H9 (cell line): ENCODE measurements at regions not wholly inside any gene's neighbourhood (a gene's known extent, or its start where the extent isn't known, plus 50 kb on each side); places are given as distances from the start of the nearest gene placed in this dataset.
A peak's percentile ranks its signal among the peaks of the same experiment; 100 is the strongest.

Experiments used
- DNase-seq: peaks from one replicate; pipeline ENCODE4 v3.0.0-alpha.2; 2017
- H2AFZ ChIP-seq: one replicate; pipeline ENCODE4 v1.6.1; 2013; ENCODE audit warnings: mild to moderate bottlenecking, low read length, control low read depth, moderate library complexity
- H2AK5ac ChIP-seq: 2 replicates; pipeline ENCODE4 v1.6.1; 2013; ENCODE audit warnings: low read length, control low read depth, mixed read lengths; ENCODE audit not compliant: insufficient read length
- H2BK120ac ChIP-seq: one replicate; pipeline ENCODE4 v1.6.1; 2013; ENCODE audit warnings: low read depth, mild to moderate bottlenecking, low read length, control low read depth, inconsistent platforms; ENCODE audit not compliant: poor library complexity, severe bottlenecking
- H2BK12ac ChIP-seq: 2 replicates; pipeline ENCODE4 v1.6.1; 2013; ENCODE audit warnings: low read length, control low read depth, mixed read lengths, low read depth; ENCODE audit not compliant: insufficient read length
- H2BK15ac ChIP-seq: 2 replicates; pipeline ENCODE4 v1.6.1; 2013; ENCODE audit warnings: low read depth, low read length, control low read depth
- H2BK20ac ChIP-seq: one replicate; pipeline ENCODE4 v1.6.1; 2013; ENCODE audit warnings: low read depth, mild to moderate bottlenecking, low read length, control low read depth, inconsistent platforms; ENCODE audit not compliant: poor library complexity, severe bottlenecking
- H2BK5ac ChIP-seq: 2 replicates; pipeline ENCODE4 v1.6.1; 2013; ENCODE audit warnings: low read length, control low read depth, mixed read lengths; ENCODE audit not compliant: insufficient read length
- H3K14ac ChIP-seq: 2 replicates; pipeline ENCODE4 v1.6.1; 2013; ENCODE audit warnings: low read length, control low read depth; ENCODE audit not compliant: insufficient read depth
- H3K18ac ChIP-seq: 2 replicates; pipeline ENCODE4 v1.6.1; 2013; ENCODE audit warnings: low read depth, mild to moderate bottlenecking, mixed read lengths, low read length, control low read depth; ENCODE audit not compliant: insufficient read length
- H3K23ac ChIP-seq: 2 replicates; pipeline ENCODE4 v1.6.1; 2013; ENCODE audit warnings: low read length, control low read depth, mixed read lengths, low read depth; ENCODE audit not compliant: insufficient read length
- H3K23me2 ChIP-seq: 2 replicates; pipeline ENCODE4 v1.6.1; 2013; ENCODE audit warnings: low read depth, mild to moderate bottlenecking, mixed read lengths, low read length, control low read depth; ENCODE audit not compliant: insufficient read length, poor library complexity, severe bottlenecking
- H3K27ac ChIP-seq: 2 replicates; pipeline ENCODE4 v1.5.1; 2013; ENCODE audit warnings: low read length, control low read depth, mixed read lengths, low read depth; ENCODE audit not compliant: insufficient read length
- H3K27me3 ChIP-seq: 2 replicates; pipeline ENCODE4 v1.6.1; 2013; ENCODE audit warnings: low read length, control low read depth, inconsistent platforms; ENCODE audit not compliant: insufficient read depth
- H3K4ac ChIP-seq: 2 replicates; pipeline ENCODE4 v1.6.1; 2013; ENCODE audit warnings: low read depth, mild to moderate bottlenecking, control low read depth, inconsistent platforms, low read length, moderate library complexity
- H3K4me1 ChIP-seq: 2 replicates; pipeline ENCODE4 v1.6.1; 2013; ENCODE audit warnings: low read length, control low read depth, inconsistent platforms; ENCODE audit not compliant: insufficient read depth
- H3K4me2 ChIP-seq: 2 replicates; pipeline ENCODE4 v1.6.1; 2013; ENCODE audit warnings: low read length, control low read depth, mixed read lengths; ENCODE audit not compliant: insufficient read length, insufficient read depth
- H3K56ac ChIP-seq: 2 replicates; pipeline ENCODE4 v1.6.1; 2013; ENCODE audit warnings: low read depth, mild to moderate bottlenecking, mixed read lengths, low read length, control low read depth; ENCODE audit not compliant: insufficient read length
- H3K79me1 ChIP-seq: 2 replicates; pipeline ENCODE4 v1.6.1; 2013; ENCODE audit warnings: low read depth, mild to moderate bottlenecking, moderate library complexity, low read length, control low read depth, inconsistent platforms; ENCODE audit not compliant: insufficient read depth, poor library complexity, severe bottlenecking
- H3K79me2 ChIP-seq: 2 replicates; pipeline ENCODE4 v1.6.1; 2013; ENCODE audit warnings: low read length, control low read depth, inconsistent platforms; ENCODE audit not compliant: insufficient read depth
- H3K9ac ChIP-seq: 2 replicates; pipeline ENCODE4 v1.6.1; 2013; ENCODE audit warnings: low read length, control low read depth, mixed read lengths; ENCODE audit not compliant: insufficient read length; ENCODE audit errors: extremely low read depth
- H3K9me3 ChIP-seq: one replicate; pipeline ENCODE4 v1.6.1; 2013; ENCODE audit warnings: low read depth, low read length, inconsistent platforms; ENCODE audit not compliant: control insufficient read depth
- H3T11ph ChIP-seq: one replicate; pipeline ENCODE4 v1.6.1; 2013; ENCODE audit warnings: mild to moderate bottlenecking, low read length, control low read depth, inconsistent platforms
- H4K20me1 ChIP-seq: one replicate; pipeline ENCODE4 v1.6.1; 2013; ENCODE audit not compliant: control insufficient read depth, insufficient read length, insufficient read depth
- H4K5ac ChIP-seq: 2 replicates; pipeline ENCODE4 v1.6.1; 2013; ENCODE audit warnings: low read depth, mild to moderate bottlenecking, mixed read lengths, low read length, control low read depth; ENCODE audit not compliant: insufficient read length
- H4K8ac ChIP-seq: replicated peaks from 2 replicates; pipeline ENCODE4 v1.6.1; 2013; ENCODE audit warnings: low read length, control low read depth, mixed read lengths, low read depth; ENCODE audit not compliant: insufficient read length
- H4K91ac ChIP-seq: 2 replicates; pipeline ENCODE4 v1.6.1; 2013; ENCODE audit warnings: low read depth, mild to moderate bottlenecking, moderate library complexity, mixed read lengths, low read length, control low read depth; ENCODE audit not compliant: insufficient read length
- H3K27ac Mint-ChIP-seq, 3 experiments: 2 replicates in 2 of 3; 3 replicates in 1 of 3; pipeline ENCODE4 v1.8.0; 2020 to 2021; ENCODE audit warnings: mixed read lengths in 3 of 3, mild to moderate bottlenecking in 1 of 3, moderate library complexity in 1 of 3
- H3K27me3 Mint-ChIP-seq: 2 replicates; pipeline ENCODE4 v1.8.0; 2021; ENCODE audit warnings: low read depth, mild to moderate bottlenecking, moderate library complexity, mixed read lengths
- H3K36me3 Mint-ChIP-seq, 3 experiments: 2 replicates in 2 of 3; 3 replicates in 1 of 3; pipeline ENCODE4 v1.8.0; 2020 to 2021; ENCODE audit warnings: low read depth in 3 of 3, mixed read lengths in 3 of 3; ENCODE audit not compliant: insufficient read depth in 1 of 3
- H3K4me1 Mint-ChIP-seq, 2 experiments: 2 replicates each; pipeline ENCODE4 v1.8.0; 2020; ENCODE audit warnings: mixed read lengths in 2 of 2
- H3K4me3 Mint-ChIP-seq, 2 experiments: 2 replicates in 1 of 2; 3 replicates in 1 of 2; pipeline ENCODE4 v1.8.0; 2020 to 2021; ENCODE audit warnings: mild to moderate bottlenecking in 2 of 2, mixed read lengths in 2 of 2, moderate library complexity in 1 of 2
- H3K9me3 Mint-ChIP-seq, 2 experiments: 2 replicates in 1 of 2; 3 replicates in 1 of 2; pipeline ENCODE4 v1.8.0; 2020; ENCODE audit warnings: mild to moderate bottlenecking in 2 of 2, mixed read lengths in 2 of 2, moderate library complexity in 1 of 2
- CTCF ChIP-seq: fragments of 200-600 bp; sonication (generic); conservative IDR thresholded peaks from 3 replicates; pipeline ENCODE4 v1.8.0; 2021; ENCODE audit warnings: antibody characterized with exemption, mild to moderate bottlenecking
- WGBS: extraction: QIAGEN DNeasy Blood & Tissue Kit; methylation state at CpG from one replicate; pipeline ENCODE4 v1.1.7; 2013; ENCODE audit warnings: missing lambda C conversion rate, low lambda C conversion rate, mixed read lengths; ENCODE audit not compliant: insufficient read length; ENCODE audit errors: extremely low coverage; 5-methylcytosine and 5-hydroxymethylcytosine counted together

- Histone ChIP-seq H4K5ac (no peak overlapping the region), H3K4me1 (peaks cover 3% of the 10 kb centered on the region; the same call in 1 of the 2 replicates), H4K8ac (no peak overlapping the region), H2BK5ac (no peak overlapping the region), H3T11ph (no peak overlapping the region), H2AFZ (no peak overlapping the region), H2BK120ac (no peak overlapping the region), H3K9ac (no peak overlapping the region), H3K14ac (no peak overlapping the region), H3K27ac (no peak overlapping the region), H3K4ac (no peak overlapping the region), H3K23me2 (no peaks in the 10 kb centered on the region), H2BK15ac (no peak overlapping the region), H2AK5ac (no peak overlapping the region), H3K23ac (no peak overlapping the region), H3K79me2 (no peaks in the 10 kb centered on the region), H4K91ac (no peak overlapping the region), H2BK20ac (no peak overlapping the region), H4K20me1 (no peaks in the 10 kb centered on the region), H3K56ac (no peak overlapping the region), H3K9me3 (no peaks in the 10 kb centered on the region), H2BK12ac (no peak overlapping the region), H3K18ac (no peak overlapping the region), H3K4me2 (no peak overlapping the region), H3K27me3 (no peaks in the 10 kb centered on the region), H3K79me1 (no peaks in the 10 kb centered on the region)
- WGBS = no CpG with 5 or more reads among the region's 1 CpG
- Mint-ChIP-seq H3K4me1 (peaks cover 4 to 12% of the 10 kb centered on the region in 2 experiments), H3K36me3 (no peaks in the 10 kb centered on the region), H3K27me3 (no peaks in the 10 kb centered on the region), H3K27ac (no peak overlapping the region), H3K4me3 (no peak overlapping the region), H3K9me3 (no peaks in the 10 kb centered on the region; a peak in 1 of 5 replicates)
- no peak for TF ChIP-seq CTCF
- DNase-seq = peak; percentile 34
These were observed 61.2 kb upstream of the RBBP8 start for GRCh38 chr18:22871809-22872525.
